D721Med (cell line): ENCODE measurements at regions not wholly inside any gene's neighbourhood (a gene's known extent, or its start where the extent isn't known, plus 50 kb on each side); places are given as distances from the start of the nearest gene placed in this dataset.
"Not testable (repeated sequence)": the region's sequence is repeated elsewhere in the genome, so short reads cannot be mapped to it uniquely, and the experiment has no call there.

ENCODE experiments used
- DNase-seq: peaks from one replicate; pipeline ENCODE4 v3.0.0; 2011; ENCODE audit warnings: low spot score; ENCODE audit not compliant: insufficient read length
- FAIRE-seq: peaks from 2 replicates; lab custom pipeline; 2011; peaks lifted over from hg19 to GRCh38; lab: Jason Lieb, UNC
- CTCF ChIP-seq: IDR thresholded peaks from 2 replicates; pipeline ENCODE4 v1.5.1; 2012; ENCODE audit warnings: mild to moderate bottlenecking, control low read depth; ENCODE audit not compliant: insufficient read depth; ENCODE audit errors: missing control alignments

GRCh38 chr1:65538664-65539063, 118.2 kb downstream of the LEPR start:
- FAIRE-seq (no peak), DNase-seq (no peak)
- no peak for TF ChIP-seq CTCF

- no peak for FAIRE-seq
- TF ChIP-seq CTCF = no peak
- no peak for DNase-seq
These were observed 119.0 kb downstream of the LEPR start for GRCh38 chr1:65539266-65540131.

- no peak for TF ChIP-seq CTCF
- FAIRE-seq = no peak
- DNase-seq = no peak
These were observed 120.7 kb downstream of the LEPR start for GRCh38 chr1:65541161-65541560.

- no peak for DNase-seq
- no peak for TF ChIP-seq CTCF
- no peak for FAIRE-seq
These were observed 121.4 kb downstream of the LEPR start for GRCh38 chr1:65541865-65542264.

GRCh38 chr1:65542592-65542991, 122.1 kb downstream of the LEPR start:
- not testable (repeated sequence) for FAIRE-seq, DNase-seq

- FAIRE-seq, DNase-seq: not testable (repeated sequence)
These were observed 130.0 kb downstream of the LEPR start for GRCh38 chr1:65550306-65551010.

GRCh38 chr1:65552484-65552883, 132.0 kb downstream of the LEPR start:
- not testable (repeated sequence) for FAIRE-seq, DNase-seq

- not testable (repeated sequence) for FAIRE-seq, DNase-seq
These were observed 133.8 kb downstream of the LEPR start for GRCh38 chr1:65554086-65554764.

- DNase-seq (no peak), FAIRE-seq (no peak)
- TF ChIP-seq CTCF = no peak
These were observed 134.4 kb downstream of the LEPR start for GRCh38 chr1:65554829-65555228.
